NCI-H82 treated with DMSO at 0.1 percent for 48 hours (cell line): ENCODE measurements at regions not wholly inside any gene's neighbourhood (a gene's known extent, or its start where the extent isn't known, plus 50 kb on each side); places are given as distances from the start of the nearest gene placed in this dataset.
A peak's percentile ranks its signal among the peaks of the same experiment; 100 is the strongest.

Source experiments
- DNase-seq: peaks from one replicate; lab custom pipeline; 2025; ENCODE audit not compliant: unreplicated experiment; lab: John Stamatoyannopoulos, UW

DNA sequence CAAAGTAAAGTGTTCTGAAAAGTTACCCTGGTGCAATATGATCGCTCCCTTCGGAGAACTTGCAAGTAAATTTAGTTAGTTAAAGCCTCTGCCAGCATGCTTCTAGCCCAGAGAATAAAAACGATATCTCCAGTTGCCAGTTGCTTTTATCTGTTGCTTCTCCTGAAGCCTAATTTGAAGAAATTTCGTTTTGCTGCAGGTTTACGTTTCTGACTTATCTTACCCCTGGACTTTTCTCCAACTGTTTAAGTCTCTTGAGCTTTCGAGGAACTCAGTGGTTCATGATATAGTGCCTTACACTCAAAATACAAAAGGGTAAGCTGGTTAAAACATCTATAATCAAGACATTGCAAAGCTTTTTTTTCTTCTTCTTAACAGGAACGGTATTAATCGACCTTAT is 131.1 kb downstream of the FAM161A start:
- no peak for DNase-seq

DNA sequence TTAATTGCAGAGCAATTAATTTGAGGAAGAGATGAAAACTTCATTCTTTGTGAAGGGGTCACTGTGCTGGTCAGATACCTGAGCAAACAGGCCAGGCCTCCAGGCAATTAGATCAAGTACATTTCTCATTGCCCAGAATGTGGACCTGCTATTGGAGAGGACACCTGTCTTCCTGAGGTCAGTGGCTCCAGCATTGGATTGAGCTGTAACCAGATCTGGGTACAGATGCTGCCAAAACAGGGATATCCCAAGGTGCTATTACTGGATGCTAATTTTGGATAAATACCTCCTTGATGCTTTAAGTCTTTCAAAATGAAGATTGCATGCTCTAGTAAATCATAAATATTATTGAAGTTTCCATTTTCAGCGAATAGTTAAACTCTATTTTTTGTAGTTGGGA is 131.5 kb downstream of the FAM161A start:
- DNase-seq: no peak

GRCh38 chr2:61721382-61721781 is 132.5 kb downstream of the FAM161A start:
- DNase-seq: no peak

- DNase-seq: no peak
Measured at GRCh38 chr2:61720911-61721310, 132.9 kb downstream of the FAM161A start.

DNA sequence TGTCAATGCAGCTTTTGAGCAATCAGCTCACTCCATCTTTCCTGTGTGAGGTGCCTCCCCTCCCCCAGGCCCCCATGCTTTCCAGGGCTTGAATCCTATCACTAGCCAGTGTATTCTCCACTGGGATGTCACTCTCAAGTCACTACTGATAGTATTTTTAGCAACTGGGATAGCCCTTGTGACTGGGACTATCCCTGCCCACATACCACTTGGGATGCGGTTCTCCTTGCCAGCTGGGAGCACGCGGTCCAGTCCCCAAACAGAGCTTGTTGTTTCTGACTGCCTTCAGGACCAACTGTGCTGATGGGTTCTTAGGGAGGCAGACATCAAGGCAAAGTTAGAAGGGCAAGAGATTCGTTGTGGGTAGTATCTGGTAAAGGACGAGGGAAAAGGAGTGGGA is 134.9 kb downstream of the FAM161A start:
- DNase-seq: no peak

GRCh38 chr2:61715506-61715905 is 138.4 kb downstream of the FAM161A start:
- no peak for DNase-seq

- DNase-seq: no peak
Measured at GRCh38 chr2:61714210-61714609, 139.7 kb downstream of the FAM161A start.

- no peak for DNase-seq
Measured at GRCh38 chr2:61713457-61713856, 140.4 kb downstream of the FAM161A start.

- no peak for DNase-seq
Measured at GRCh38 chr2:61712060-61712459, 141.8 kb downstream of the FAM161A start.

DNA sequence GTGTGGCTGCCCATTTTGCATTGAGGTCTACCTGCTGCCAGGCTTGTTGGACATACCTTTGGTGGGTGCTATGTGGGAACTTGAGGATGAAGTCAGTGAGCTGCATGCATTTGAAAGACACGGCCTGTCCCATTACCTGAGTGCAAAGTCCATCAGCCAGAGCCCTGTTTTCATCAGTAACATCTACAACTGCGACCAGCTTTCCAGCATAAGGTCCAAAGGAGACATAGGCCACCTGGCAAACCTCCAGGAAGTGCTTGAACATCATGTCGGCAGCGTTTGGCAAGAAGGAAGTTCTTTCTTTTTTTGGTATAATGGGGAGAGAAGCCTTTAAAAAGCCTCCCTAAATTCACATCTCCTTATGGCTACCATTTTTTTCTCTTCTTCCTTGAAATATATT is 143.1 kb downstream of the FAM161A start:
- DNase-seq: no peak

DNA sequence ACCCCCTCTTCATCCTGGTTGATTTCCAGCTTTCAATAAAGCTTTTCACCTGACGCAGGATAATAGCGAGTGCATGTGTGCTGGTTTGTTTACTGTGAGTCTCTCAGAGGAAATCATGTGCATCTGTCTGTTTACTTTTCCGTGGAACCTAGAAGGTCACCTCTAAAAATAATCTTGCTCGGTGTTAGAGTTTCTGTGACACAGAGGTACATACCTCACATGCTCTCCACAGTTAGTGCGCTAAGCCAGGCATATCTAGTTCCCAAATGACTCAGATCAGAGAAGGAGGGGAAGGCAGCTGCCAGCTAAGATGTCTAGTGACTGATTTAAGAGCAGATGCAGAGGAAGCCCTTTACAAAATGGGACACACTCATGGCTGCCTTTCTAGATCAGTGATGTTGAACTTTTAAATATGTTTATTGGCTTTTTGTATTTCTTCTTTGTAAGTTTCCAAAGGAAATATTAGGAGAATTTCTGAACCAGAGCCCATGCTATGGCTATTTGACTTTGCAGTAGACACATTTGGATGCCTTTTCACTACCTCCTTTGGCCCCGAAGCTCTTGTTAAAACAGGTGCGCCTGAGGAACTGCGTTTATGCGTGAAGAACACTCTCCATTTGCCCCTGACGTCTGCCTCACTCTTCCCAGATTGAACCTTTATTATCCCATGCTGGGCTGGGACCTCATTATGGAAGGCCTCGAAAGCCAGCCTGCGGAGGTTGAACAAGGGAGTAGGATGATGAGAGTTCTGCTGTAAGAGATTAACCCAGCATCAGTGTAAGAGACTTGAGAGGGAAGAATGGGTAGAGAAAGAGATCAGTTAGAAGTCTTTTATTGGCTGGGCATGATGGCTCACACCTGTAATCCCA is 145.6 kb downstream of the FAM161A start:
- DNase-seq: peak; percentile 24

DNA sequence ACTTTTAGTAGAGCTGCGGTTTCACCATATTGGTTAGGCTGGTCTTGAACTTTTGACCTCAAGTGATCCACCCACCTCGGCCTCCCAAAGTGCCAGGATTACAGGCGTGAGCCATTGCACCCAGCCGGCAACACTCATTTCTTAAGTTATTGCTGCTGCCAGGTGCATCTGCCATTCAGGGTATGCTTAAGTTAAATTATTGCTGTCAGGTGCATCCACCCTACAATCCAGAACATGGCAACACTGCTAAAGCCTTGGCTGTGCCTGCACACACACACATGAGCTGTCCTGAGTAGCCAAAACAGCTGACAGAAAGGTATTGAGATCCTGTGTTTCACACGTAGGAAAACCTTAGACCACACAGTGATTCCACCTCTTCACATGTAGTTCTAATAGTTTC is 148.2 kb downstream of the FAM161A start:
- DNase-seq: no peak

GRCh38 chr2:61704364-61704763 is 149.5 kb downstream of the FAM161A start:
- DNase-seq: no peak

- no peak for DNase-seq
Measured at GRCh38 chr2:61702088-61702467, 151.8 kb downstream of the FAM161A start.

GRCh38 chr2:61700464-61700863 is 153.4 kb downstream of the FAM161A start:
- DNase-seq: no peak

GRCh38 chr2:61694312-61695274 is 156.4 kb upstream of the XPO1 start:
- peak; percentile 57 for DNase-seq

- no peak for DNase-seq
Measured at GRCh38 chr2:61693744-61694143, 155.6 kb upstream of the XPO1 start.

DNA sequence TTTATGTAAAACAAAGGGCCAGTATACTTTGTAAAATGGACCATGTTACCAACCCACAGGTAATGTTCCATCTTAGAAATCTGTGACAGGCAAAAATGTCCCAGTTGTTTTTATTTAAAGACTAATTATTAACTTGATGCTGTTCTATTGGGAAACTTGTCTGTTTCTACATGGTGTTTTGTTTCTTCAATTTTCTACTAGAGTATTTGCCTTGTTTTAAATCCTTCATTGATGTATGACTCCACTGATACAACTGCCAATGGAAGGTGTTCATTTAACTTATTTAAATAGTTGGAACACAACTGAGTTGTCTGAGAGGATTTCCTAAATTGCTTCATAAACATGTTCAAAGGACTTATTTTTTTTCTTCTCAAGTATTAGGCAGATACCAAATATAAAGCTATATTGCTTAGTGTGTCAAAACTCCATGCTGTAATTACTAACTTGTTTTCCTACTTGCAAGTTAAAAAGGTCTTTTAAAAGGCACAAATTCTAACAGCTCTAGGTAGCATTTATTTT is 152.0 kb upstream of the XPO1 start:
- DNase-seq: no peak

GRCh38 chr2:61689568-61689967 is 151.4 kb upstream of the XPO1 start:
- no peak for DNase-seq

GRCh38 chr2:61688369-61689334 is 150.5 kb upstream of the XPO1 start:
- no peak for DNase-seq

DNA sequence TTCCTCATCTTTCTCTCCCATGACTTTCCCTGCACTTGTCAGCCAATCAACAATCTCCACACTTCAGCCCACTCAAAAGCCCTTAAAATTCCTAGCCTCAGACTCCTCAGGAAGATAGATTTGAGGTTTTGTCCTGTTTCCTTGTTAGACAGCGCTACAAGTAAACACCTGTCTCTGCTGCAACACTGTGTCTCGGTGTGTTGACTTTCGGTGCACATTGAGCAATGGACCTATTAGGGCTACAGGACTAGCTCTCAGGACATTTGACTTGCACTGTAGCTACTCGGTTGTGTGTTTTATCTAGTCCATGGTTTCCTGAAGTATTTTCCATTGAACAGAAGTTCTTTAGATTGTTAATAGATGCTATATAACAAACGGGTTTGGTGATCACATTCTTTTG is 140.9 kb upstream of the XPO1 start:
- DNase-seq: no peak
